Fibroblast of lung (primary cell): ENCODE measurements at regions not wholly inside any gene's neighbourhood (a gene's known extent, or its start where the extent isn't known, plus 50 kb on each side); places are given as distances from the start of the nearest gene placed in this dataset.

Source experiments
- DNase-seq, 2 donors: peaks; one replicate each; pipeline versions ENCODE4 v3.0.0 to v3.0.0-alpha.2; 2010; ENCODE audit warnings: low read depth in 2 of 2
- H2AFZ ChIP-seq: 2 replicates; pipeline ENCODE4 v1.5.1; 2012; ENCODE audit warnings: low read length, control low read depth, inconsistent platforms
- H3K27ac ChIP-seq: 2 replicates; pipeline ENCODE4 v1.5.1; 2011; ENCODE audit warnings: low read length, control low read depth; ENCODE audit not compliant: insufficient read depth
- H3K27me3 ChIP-seq: 2 replicates; pipeline ENCODE4 v1.5.1; 2011; ENCODE audit warnings: mild to moderate bottlenecking, low read length; ENCODE audit not compliant: control insufficient read depth, insufficient read depth
- H3K36me3 ChIP-seq: 2 replicates; pipeline ENCODE4 v1.5.1; 2011; ENCODE audit warnings: low read length; ENCODE audit not compliant: control insufficient read depth, insufficient read depth
- H3K4me1 ChIP-seq: 2 replicates; pipeline ENCODE4 v1.5.1; 2011; ENCODE audit warnings: low read length; ENCODE audit not compliant: control insufficient read depth, insufficient read depth; ENCODE audit errors: extremely low read depth
- H3K4me2 ChIP-seq: 2 replicates; pipeline ENCODE4 v1.5.1; 2011; ENCODE audit warnings: low read length, control low read depth; ENCODE audit not compliant: insufficient read depth; ENCODE audit errors: extremely low read depth
- H3K4me3 ChIP-seq, 4 experiments: fragments of 200-600 bp in 1 of 4; sonication (generic) in 1 of 4; replicated peaks in 1 of 4; 2 replicates each; pipeline ENCODE4 v1.5.1; 2011 to 2016; ENCODE audit warnings: low read length in 4 of 4, low read depth in 3 of 4, mild to moderate bottlenecking in 3 of 4, control low read depth in 2 of 4, inconsistent platforms in 1 of 4, mixed read lengths in 1 of 4; ENCODE audit not compliant: insufficient read depth in 1 of 4; ENCODE audit errors: control extremely low read depth in 1 of 4
- H3K79me2 ChIP-seq: 2 replicates; pipeline ENCODE4 v1.5.1; 2012; ENCODE audit warnings: mild to moderate bottlenecking, low read length, inconsistent platforms; ENCODE audit not compliant: control insufficient read depth, insufficient read depth
- H3K9ac ChIP-seq: 2 replicates; pipeline ENCODE4 v1.5.1; 2011; ENCODE audit warnings: mild to moderate bottlenecking, low read length, control low read depth; ENCODE audit not compliant: insufficient read depth
- H3K9me3 ChIP-seq: 2 replicates; pipeline ENCODE4 v1.5.1; 2012; ENCODE audit warnings: low read depth, low read length; ENCODE audit not compliant: control insufficient read depth, insufficient read depth
- H4K20me1 ChIP-seq: 2 replicates; pipeline ENCODE4 v1.5.1; 2011; ENCODE audit warnings: low read length; ENCODE audit not compliant: control insufficient read depth, insufficient read depth; ENCODE audit errors: extremely low read depth
- CTCF ChIP-seq, 2 donors: IDR thresholded peaks in 1 of 2; conservative IDR thresholded peaks in 1 of 2; 1 replicate in 1 of 2; 2 replicates in 1 of 2; pipeline ENCODE4 v1.5.1; 2011 to 2012; ENCODE audit warnings: low read length in 2 of 2, control low read depth in 1 of 2, inconsistent platforms in 1 of 2, low read depth in 1 of 2, mild to moderate bottlenecking in 1 of 2
- EZH2 ChIP-seq: IDR thresholded peaks from 2 replicates; pipeline ENCODE4 v1.5.1; 2012; ENCODE audit warnings: low read length, control low read depth, mild to moderate bottlenecking; ENCODE audit errors: missing control alignments

- Histone ChIP-seq H3K9me3 (no peaks in the 10 kb centered on the region), H3K9ac (no peak overlapping the region), H3K79me2 (no peaks in the 10 kb centered on the region), H3K4me3 (no peak overlapping the region), H3K4me2 (no peak overlapping the region), H2AFZ (no peak overlapping the region), H3K36me3 (no peaks in the 10 kb centered on the region), H4K20me1 (no peaks in the 10 kb centered on the region), H3K27me3 (no peaks in the 10 kb centered on the region), H3K27ac (no peak overlapping the region), H3K4me1 (no peaks in the 10 kb centered on the region)
- no peak for DNase-seq
- TF ChIP-seq CTCF (conservative IDR thresholded peaks at IDR 0.05 in 1 of 2, IDR thresholded peaks at IDR 0.05 in 1 of 2; ENCODE audit: low read depth in 1 of 2, low read length in 2 of 2) (no peak), EZH2 (no peak)
These were observed 336.6 kb downstream of the EN1 start for GRCh38 chr2:118510807-118511206.

- no peak for TF ChIP-seq CTCF (conservative IDR thresholded peaks at IDR 0.05 in 1 of 2, IDR thresholded peaks at IDR 0.05 in 1 of 2; ENCODE audit: low read depth in 1 of 2, low read length in 2 of 2)
- no peak for TF ChIP-seq EZH2
- Histone ChIP-seq H3K36me3 (no peaks in the 10 kb centered on the region), H4K20me1 (no peaks in the 10 kb centered on the region), H3K4me1 (no peaks in the 10 kb centered on the region), H3K4me2 (no peak overlapping the region), H3K9me3 (no peaks in the 10 kb centered on the region), H3K27me3 (no peaks in the 10 kb centered on the region), H3K27ac (no peak overlapping the region), H2AFZ (no peak overlapping the region), H3K9ac (no peak overlapping the region), H3K4me3 (no peak overlapping the region), H3K79me2 (no peaks in the 10 kb centered on the region)
- DNase-seq = no peak
These were observed 338.0 kb downstream of the EN1 start for GRCh38 chr2:118509319-118510004.

GRCh38 chr2:118508282-118508681, 339.2 kb downstream of the EN1 start:
- no peaks in the 10 kb centered on the region for H3K9me3 ChIP-seq
- no peaks in the 10 kb centered on the region for H3K4me1 ChIP-seq
- H3K27ac ChIP-seq = no peak overlapping the region
- no peak overlapping the region for H3K9ac ChIP-seq
- no peaks in the 10 kb centered on the region for H3K27me3 ChIP-seq
- no peaks in the 10 kb centered on the region for H3K36me3 ChIP-seq
- no peak overlapping the region for H2AFZ ChIP-seq
- H3K4me2 ChIP-seq = no peak overlapping the region
- H3K79me2 ChIP-seq = no peaks in the 10 kb centered on the region
- no peak for DNase-seq
- no peak overlapping the region for H3K4me3 ChIP-seq
- H4K20me1 ChIP-seq = no peaks in the 10 kb centered on the region
- no peak for TF ChIP-seq EZH2
